ENCODE measurements at regions not wholly inside any gene's neighbourhood (a gene's known extent, or its start where the extent isn't known, plus 50 kb on each side); places are given as distances from the start of the nearest gene placed in this dataset.

DNA sequence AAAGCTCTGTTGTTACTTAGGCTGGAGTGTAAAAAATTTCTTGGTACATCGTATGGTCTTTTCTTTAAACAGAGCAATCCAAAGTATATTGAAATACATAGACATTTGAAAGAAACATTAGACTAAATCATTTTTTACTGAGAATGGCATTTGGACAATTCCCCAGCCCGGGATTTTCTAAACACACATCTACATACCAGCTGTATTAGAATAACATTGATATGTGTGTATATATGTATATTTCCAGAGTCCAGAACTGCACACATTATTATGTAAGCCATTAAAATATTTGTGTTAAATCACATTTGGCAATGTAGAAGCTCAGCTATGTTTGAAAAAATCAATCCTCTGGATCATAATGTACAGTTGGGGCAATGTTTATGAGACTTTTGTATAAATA lies 1853.6 kb upstream of the LRRTM1 start:
- TF ChIP-seq CTCF (IDR thresholded peaks at IDR 0.05), result no peak
- DNase-seq (ENCODE audit: low spot score), result no peak
- no peak for ATAC-seq (ENCODE audit: low FRiP score)

DNA sequence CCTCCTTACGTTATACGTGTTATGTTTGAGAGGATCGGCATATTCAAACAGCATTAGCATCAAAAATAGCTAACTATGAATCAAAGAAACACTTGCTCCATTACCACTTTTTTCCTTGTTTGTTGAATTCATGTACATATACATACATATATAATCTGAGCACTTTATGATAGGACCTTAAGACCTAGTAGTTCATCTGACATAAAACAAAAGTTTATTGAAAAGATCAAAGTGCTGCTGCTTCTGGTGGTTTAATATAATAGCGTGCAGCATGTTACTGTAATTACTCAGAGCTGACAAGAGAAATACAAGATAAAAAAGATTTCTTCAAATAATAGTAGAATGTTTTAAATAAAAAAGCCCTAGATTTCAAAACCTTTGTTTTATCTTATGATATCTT lies 1850.9 kb upstream of the LRRTM1 start:
- DNase-seq (ENCODE audit: low spot score) (no peak), ATAC-seq (ENCODE audit: low FRiP score) (no peak)
- no peak for TF ChIP-seq CTCF (IDR thresholded peaks at IDR 0.05)

GRCh38 chr2:82143343-82143742 lies 1838.8 kb upstream of the LRRTM1 start:
- DNase-seq (ENCODE audit: low spot score) (no peak), ATAC-seq (ENCODE audit: low FRiP score) (no peak)
- TF ChIP-seq CTCF (IDR thresholded peaks at IDR 0.05), result no peak

DNA sequence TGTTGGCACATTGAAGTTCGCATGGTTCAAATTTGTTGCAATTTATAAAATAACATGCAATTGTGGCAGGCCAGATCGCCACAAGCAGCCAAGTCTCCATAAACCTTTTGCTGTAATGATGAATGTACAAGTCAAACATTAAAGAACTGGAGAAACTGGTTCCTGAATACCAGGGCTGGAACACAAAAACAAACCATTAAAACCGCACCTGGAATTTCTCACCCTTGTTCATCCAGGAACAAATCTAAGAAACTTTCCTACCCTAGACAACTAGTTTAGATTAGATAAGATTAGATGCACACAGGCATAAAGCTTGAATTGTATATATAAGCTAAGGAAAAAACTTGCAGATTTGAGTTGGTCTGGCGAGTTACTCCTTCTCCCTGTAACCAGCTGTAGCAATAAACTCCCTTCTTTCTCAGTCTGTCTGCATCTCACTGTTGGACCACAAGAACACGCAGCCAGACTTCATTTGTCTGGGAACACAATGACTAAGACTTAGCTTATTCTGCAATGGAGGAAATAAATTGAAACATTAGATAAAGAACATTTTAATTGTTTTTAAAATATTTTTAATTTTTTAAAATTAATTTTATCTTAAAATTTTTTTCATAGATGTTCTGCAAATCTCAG lies 1835.5 kb upstream of the LRRTM1 start:
- DNase-seq (ENCODE audit: low spot score) (no peak), ATAC-seq (ENCODE audit: low FRiP score) (no peak)
- TF ChIP-seq CTCF (IDR thresholded peaks at IDR 0.05), result no peak

- ATAC-seq (ENCODE audit: low FRiP score) (no peak), DNase-seq (ENCODE audit: low spot score) (no peak)
- TF ChIP-seq CTCF (IDR thresholded peaks at IDR 0.05), result no peak
Observed at GRCh38 chr2:82137441-82137840, 1832.9 kb upstream of the LRRTM1 start.

DNA sequence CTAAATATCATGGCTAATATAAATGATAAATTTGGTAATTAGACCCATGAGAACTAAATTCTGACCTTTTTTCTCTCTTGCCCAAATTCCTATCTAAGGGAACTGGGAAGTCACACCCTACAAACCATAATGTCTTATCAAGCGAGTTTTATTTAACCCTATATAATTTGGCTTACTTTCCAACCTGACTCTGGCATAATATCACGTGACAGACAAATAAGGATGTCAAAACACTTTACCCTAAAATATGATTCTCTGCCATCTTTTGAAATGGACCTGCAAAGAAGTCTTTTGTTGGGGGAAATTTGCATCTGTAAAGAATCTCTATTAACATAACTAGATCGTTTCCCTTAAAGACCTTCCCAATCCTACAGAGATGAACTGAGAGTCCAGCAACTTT lies 1823.5 kb upstream of the LRRTM1 start:
- ATAC-seq (ENCODE audit: low FRiP score) (no peak), DNase-seq (ENCODE audit: low spot score) (no peak)
- no peak for TF ChIP-seq CTCF (IDR thresholded peaks at IDR 0.05)

DNA sequence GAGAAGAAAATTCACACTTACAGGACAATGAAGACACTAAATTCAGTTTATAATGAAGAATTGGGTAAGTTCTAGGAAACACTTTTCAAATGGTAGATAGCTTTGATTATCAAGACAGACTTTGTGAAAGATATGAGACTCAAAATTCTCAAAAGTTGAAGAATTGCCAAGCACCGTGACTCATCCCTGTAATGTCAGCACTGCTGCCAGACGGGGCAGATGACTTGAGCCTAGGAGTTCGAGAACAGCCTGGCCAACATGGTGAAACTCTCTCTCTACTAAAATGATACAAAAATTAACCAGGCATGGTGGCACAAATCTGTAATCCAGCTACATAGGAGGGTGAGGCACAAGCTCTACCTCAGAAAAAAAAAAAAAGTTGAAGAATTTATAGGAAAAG lies 1820.1 kb upstream of the LRRTM1 start:
- TF ChIP-seq CTCF (IDR thresholded peaks at IDR 0.05), result no peak
- ATAC-seq (ENCODE audit: low FRiP score) (no peak), DNase-seq (ENCODE audit: low spot score) (no peak)

Measured in omental fat pad (tissue), 3 donors.